ENCODE measurements at regions not wholly inside any gene's neighbourhood (a gene's known extent, or its start where the extent isn't known, plus 50 kb on each side); places are given as distances from the start of the nearest gene placed in this dataset.

DNA sequence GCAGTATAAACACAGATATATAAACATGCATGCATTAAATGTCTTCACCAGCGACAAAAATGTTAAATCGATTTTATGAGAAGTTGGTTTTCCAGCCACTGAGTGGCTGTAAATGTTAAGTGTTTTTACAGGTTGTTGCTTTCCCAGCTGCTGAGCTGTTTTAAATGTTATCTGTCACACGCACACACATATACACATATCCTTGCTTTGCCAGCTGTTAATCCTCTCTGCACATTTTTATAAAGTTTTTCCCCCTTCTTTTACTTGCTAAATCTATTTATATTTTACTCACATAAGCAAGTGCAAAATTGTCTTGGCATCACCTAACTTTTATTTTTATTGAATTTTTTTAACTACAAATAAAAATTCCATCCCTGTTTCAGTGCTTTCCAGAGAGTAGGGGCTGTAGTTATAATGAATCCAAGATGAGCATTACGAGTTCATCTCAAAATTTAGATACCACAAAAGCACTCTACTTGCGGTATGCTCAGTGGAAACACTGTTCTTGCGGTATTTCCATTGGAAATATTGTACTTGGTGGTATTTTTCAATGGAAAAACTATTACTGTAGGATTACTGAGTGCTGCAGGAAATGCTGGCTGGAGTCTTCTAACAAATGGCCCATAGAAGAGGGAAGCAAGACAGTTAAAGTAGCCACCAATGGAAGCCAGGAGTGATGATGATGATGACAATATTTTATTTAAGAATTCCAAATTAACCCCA is 124.9 kb upstream of the KCNJ16 start:
- TF ChIP-seq, protein P1, sequence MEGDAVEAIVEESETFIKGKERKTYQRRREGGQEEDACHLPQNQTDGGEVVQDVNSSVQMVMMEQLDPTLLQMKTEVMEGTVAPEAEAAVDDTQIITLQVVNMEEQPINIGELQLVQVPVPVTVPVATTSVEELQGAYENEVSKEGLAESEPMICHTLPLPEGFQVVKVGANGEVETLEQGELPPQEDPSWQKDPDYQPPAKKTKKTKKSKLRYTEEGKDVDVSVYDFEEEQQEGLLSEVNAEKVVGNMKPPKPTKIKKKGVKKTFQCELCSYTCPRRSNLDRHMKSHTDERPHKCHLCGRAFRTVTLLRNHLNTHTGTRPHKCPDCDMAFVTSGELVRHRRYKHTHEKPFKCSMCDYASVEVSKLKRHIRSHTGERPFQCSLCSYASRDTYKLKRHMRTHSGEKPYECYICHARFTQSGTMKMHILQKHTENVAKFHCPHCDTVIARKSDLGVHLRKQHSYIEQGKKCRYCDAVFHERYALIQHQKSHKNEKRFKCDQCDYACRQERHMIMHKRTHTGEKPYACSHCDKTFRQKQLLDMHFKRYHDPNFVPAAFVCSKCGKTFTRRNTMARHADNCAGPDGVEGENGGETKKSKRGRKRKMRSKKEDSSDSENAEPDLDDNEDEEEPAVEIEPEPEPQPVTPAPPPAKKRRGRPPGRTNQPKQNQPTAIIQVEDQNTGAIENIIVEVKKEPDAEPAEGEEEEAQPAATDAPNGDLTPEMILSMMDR (IDR thresholded peaks at IDR 0.05) = no peak
- TF ChIP-seq POLR2A (IDR thresholded peaks at IDR 0.05) = no peak

Data from adrenal gland (tissue), 5 donors.